ENCODE measurements at regions not wholly inside any gene's neighbourhood (a gene's known extent, or its start where the extent isn't known, plus 50 kb on each side); places are given as distances from the start of the nearest gene placed in this dataset.
"Not testable (repeated sequence)": the region's sequence is repeated elsewhere in the genome, so short reads cannot be mapped to it uniquely, and the experiment has no call there.

DNA sequence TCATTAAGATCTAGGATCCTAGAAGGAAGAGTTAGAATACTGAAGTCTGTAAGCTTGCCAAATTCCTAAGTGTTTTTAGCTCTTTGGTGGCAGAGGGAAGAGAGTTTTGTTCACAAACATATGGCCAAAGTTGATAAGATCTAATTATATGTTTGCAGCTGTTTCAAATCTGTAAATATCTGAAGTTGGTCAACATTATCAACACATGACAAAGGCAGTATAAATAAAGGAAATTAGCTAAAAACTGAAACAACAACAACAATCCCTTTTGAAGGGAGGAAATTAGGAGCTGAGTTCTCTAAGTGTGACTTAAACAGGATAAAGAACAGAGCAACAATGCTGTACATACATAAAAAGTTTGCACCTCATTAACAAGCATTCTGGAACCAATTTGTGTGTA is 208.7 kb downstream of the KCNJ2 start:
- DNase-seq: no peak
- no peak overlapping the region for H3K4me3 ChIP-seq
- H3K27me3 ChIP-seq: no peaks in the 10 kb centered on the region
- H3K36me3 ChIP-seq: no peaks in the 10 kb centered on the region
- H3K9me3 ChIP-seq: no peaks in the 10 kb centered on the region
- intact Hi-C loops (cut with DNase I; ENCODE audit: low total_unique reads): no loop called here
- no peaks in the 10 kb centered on the region for H3K4me1 ChIP-seq
- H3K27ac ChIP-seq: no peak overlapping the region
- no peak for TF ChIP-seq POLR2A (IDR thresholded peaks at IDR 0.05)

DNA sequence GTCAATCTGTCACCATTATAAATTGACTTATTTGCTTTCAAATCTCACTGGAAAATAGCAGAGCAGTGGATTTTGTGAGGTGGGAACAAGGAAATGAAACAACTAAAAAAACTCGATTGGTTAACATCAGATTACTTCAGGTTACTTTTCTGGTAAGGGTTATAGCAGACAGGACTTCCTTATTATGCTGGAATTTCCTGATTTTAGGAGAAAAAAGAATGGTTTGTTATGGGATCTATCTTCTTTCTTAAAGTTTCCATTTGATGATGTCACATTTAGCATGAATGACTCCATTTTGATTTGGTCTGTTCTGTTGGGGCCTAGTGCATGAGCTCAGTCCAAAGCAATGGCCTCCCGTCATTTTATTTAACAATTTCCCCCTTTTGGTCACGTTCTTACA is 210.6 kb downstream of the KCNJ2 start:
- Histone ChIP-seq H3K4me1 (no peaks in the 10 kb centered on the region), H3K9me3 (no peaks in the 10 kb centered on the region), H3K27ac (no peak overlapping the region), H3K27me3 (no peaks in the 10 kb centered on the region), H3K4me3 (no peak overlapping the region), H3K36me3 (no peaks in the 10 kb centered on the region)
- DNase-seq: no peak
- intact Hi-C loops (cut with DNase I; ENCODE audit: low total_unique reads): no loop called here
- TF ChIP-seq, protein P1, sequence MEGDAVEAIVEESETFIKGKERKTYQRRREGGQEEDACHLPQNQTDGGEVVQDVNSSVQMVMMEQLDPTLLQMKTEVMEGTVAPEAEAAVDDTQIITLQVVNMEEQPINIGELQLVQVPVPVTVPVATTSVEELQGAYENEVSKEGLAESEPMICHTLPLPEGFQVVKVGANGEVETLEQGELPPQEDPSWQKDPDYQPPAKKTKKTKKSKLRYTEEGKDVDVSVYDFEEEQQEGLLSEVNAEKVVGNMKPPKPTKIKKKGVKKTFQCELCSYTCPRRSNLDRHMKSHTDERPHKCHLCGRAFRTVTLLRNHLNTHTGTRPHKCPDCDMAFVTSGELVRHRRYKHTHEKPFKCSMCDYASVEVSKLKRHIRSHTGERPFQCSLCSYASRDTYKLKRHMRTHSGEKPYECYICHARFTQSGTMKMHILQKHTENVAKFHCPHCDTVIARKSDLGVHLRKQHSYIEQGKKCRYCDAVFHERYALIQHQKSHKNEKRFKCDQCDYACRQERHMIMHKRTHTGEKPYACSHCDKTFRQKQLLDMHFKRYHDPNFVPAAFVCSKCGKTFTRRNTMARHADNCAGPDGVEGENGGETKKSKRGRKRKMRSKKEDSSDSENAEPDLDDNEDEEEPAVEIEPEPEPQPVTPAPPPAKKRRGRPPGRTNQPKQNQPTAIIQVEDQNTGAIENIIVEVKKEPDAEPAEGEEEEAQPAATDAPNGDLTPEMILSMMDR (IDR thresholded peaks at IDR 0.05): no peak
- no peak for TF ChIP-seq POLR2A (IDR thresholded peaks at IDR 0.05)

DNA sequence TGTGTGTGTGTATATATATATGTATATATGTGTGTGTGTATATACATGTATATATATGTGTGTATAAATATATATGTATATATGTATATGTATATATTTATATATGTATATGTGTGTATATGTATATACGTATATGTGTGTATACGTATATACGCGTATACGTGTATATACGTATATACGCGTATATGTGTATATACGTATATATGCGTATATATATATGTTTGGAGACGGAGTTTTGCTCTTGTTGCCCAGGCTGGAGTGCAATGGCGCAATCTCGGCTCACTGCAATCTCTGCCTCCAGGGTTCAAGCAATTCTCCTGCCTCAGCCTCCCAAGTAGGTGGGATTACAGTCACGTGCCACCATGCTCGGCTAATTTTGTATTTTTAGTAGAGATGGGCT is 212.6 kb downstream of the KCNJ2 start:
- intact Hi-C loops (cut with DNase I; ENCODE audit: low total_unique reads): not testable (repeated sequence)

GRCh38 chr17:70388326-70388725 is 219.0 kb downstream of the KCNJ2 start:
- Histone ChIP-seq H3K27me3 (peaks cover 0 to 5% of the 10 kb centered on the region in 2 donors), H3K4me1 (no peaks in the 10 kb centered on the region), H3K36me3 (no peaks in the 10 kb centered on the region), H3K9me3 (no peaks in the 10 kb centered on the region), H3K4me3 (no peak overlapping the region), H3K27ac (no peak overlapping the region)
- intact Hi-C loops (cut with DNase I; ENCODE audit: low total_unique reads): no loop called here
- DNase-seq: no peak
- no peak for TF ChIP-seq POLR2A (IDR thresholded peaks at IDR 0.05)
- TF ChIP-seq, protein P1 (IDR thresholded peaks at IDR 0.05): no peak

More for the DNA sequence above, 212.6 kb downstream of the KCNJ2 start:
- not testable (repeated sequence) for H3K36me3 ChIP-seq, H3K4me1 ChIP-seq, H3K27me3 ChIP-seq, H3K9me3 ChIP-seq, H3K4me3 ChIP-seq, DNase-seq, H3K27ac ChIP-seq

- DNase-seq; intact Hi-C loops (cut with DNase I; ENCODE audit: low total_unique reads); H3K36me3 ChIP-seq; H3K4me1 ChIP-seq; H3K9me3 ChIP-seq; H3K4me3 ChIP-seq; H3K27ac ChIP-seq; H3K27me3 ChIP-seq: not testable (repeated sequence)
Observed at GRCh38 chr17:70389232-70389757, 220.0 kb downstream of the KCNJ2 start.

GRCh38 chr17:70390049-70390448 is 220.7 kb downstream of the KCNJ2 start:
- TF ChIP-seq, protein P1 (IDR thresholded peaks at IDR 0.05): no peak
- no peak for TF ChIP-seq POLR2A (IDR thresholded peaks at IDR 0.05)
- Histone ChIP-seq H3K4me3 (no peak overlapping the region), H3K9me3 (no peaks in the 10 kb centered on the region), H3K27ac (no peak overlapping the region), H3K4me1 (no peaks in the 10 kb centered on the region), H3K27me3 (peaks cover 0 to 5% of the 10 kb centered on the region in 2 donors), H3K36me3 (no peaks in the 10 kb centered on the region)
- intact Hi-C loops (cut with DNase I; ENCODE audit: low total_unique reads): no loop called here
- no peak for DNase-seq

Data from uterus (tissue), 3 donors.